ENCODE measurements at regions not wholly inside any gene's neighbourhood (a gene's known extent, or its start where the extent isn't known, plus 50 kb on each side); places are given as distances from the start of the nearest gene placed in this dataset.

- TF ChIP-seq FOXP1 (CRISPR knock-in tag; IDR thresholded peaks at IDR 0.05; ENCODE audit: borderline replicate concordance) (no peak), SMAD4 (CRISPR knock-in tag; IDR thresholded peaks at IDR 0.05) (no peak), PRDM15 (CRISPR knock-in tag; IDR thresholded peaks at IDR 0.05) (no peak), CTCF (IDR thresholded peaks at IDR 0.05) (no peak), MAX (CRISPR knock-in tag; IDR thresholded peaks at IDR 0.05) (no peak), AFF4 (CRISPR knock-in tag; IDR thresholded peaks at IDR 0.05; ENCODE audit: borderline replicate concordance) (no peak), GABPB1 (CRISPR knock-in tag; IDR thresholded peaks at IDR 0.05) (no peak), ZNF317 (CRISPR knock-in tag; IDR thresholded peaks at IDR 0.05; ENCODE audit: borderline replicate concordance, low read depth) (no peak), RORB (CRISPR knock-in tag; IDR thresholded peaks at IDR 0.05) (no peak), E2F4 (CRISPR knock-in tag; IDR thresholded peaks at IDR 0.05; ENCODE audit: borderline replicate concordance, low read depth) (no peak), USF2 (CRISPR knock-in tag; IDR thresholded peaks at IDR 0.05) (no peak), JUN (CRISPR knock-in tag; IDR thresholded peaks at IDR 0.05) (no peak)
Observed at GRCh38 chr6:104126315-104127005, 733.3 kb downstream of the HACE1 start.

Measured in WTC11 (cell line).